Endometrium (tissue), 2 donors: ENCODE measurements at regions not wholly inside any gene's neighbourhood (a gene's known extent, or its start where the extent isn't known, plus 50 kb on each side); places are given as distances from the start of the nearest gene placed in this dataset.
A peak's percentile ranks its signal among the peaks of the same experiment; 100 is the strongest.

Source experiments
- FAIRE-seq: peaks from 2 replicates; lab custom pipeline; 2012; peaks lifted over from hg19 to GRCh38; lab: Jason Lieb, UNC
- donor health status: control.
- donor health status: control.

DNA sequence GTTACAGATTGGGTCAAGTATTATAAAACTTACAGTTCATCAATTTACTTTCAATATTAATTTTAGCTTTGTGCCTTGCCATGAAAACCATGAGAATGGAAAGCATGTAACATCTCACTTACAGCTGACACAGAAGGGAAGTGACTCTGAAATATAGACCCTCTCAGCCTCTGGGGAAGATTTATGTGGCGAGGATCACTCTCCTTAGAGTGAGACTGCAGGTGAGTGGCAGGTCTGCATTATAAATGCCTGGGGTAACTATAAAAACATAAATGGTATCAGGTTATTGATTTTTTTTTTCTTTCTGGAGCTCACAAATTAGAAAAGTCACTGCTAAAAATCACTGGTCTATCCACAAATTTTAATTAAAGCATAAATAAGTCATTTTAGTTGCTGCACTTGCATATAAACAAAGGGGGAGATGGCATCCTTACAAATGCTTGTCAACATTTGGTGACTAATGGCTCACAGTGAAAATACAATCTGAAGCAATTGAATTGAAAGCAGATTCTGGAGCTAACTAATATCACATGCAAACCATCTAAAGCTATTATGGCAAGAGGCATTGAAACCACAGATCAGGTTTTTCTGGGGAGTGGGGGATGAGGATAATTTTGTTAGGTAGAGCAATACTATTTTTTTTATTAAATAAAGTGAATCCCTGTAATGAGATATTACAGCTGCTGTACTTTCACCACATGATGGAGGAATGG is 200.9 kb downstream of the TM2D1 start:
- FAIRE-seq = no peak

DNA sequence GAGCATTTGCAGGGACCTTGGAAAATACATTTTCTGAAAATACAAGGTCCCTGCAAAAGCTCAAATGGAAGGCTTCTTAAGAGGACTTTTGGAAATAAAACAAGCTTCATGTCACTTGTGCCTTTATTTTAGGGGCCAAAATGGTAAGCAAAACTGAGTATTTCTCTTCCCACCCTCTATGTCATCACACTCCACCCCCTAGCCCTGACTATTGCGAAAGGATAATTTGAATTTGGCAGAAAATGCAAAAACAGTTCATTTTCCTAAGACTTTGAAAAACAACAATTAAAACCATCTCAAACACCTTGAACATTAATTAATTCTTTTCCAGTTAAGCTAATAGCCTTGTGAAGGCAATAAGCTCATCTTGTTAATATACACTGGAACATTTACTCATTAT is 201.7 kb downstream of the TM2D1 start:
- no peak for FAIRE-seq

DNA sequence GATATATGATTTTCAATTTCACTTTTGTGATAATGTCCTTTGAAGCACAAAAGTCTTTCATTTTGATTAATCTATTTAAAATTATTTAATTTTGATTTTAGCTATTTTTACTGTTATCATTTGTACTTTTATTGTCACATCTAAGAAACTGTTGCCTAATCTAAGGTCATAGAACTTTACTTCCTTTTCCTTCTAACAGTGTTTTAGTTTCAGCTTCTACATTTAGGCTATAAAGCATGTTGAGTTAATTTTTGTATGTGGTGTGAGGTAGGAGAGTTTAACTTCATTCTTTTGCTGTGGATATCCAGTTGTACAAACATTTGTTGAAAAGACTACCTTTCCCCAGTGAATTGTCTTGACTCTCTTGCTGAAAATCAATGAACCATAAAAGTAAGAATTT is 204.5 kb downstream of the TM2D1 start:
- FAIRE-seq = peak; percentile 12

DNA sequence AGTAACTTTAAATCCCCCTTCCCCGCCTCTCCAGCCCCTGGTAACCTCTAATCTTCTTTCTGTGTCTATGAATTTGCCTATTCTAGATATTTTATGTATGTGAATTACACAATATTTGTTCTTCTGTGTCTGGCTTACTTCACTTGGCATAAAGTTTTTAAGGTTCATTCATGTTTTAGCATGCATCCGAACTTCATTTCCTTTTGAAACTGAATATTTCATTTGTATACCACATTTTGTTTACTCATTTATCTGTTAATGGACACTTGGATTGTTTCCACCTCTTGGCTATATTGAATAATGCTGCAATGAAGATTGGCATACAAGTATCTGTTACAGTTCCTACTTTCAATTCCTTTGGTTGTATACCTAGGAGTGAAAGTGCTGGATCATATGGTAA is 205.3 kb downstream of the TM2D1 start:
- FAIRE-seq = no peak

- no peak for FAIRE-seq
Observed at GRCh38 chr1:61518670-61519400, 206.1 kb downstream of the TM2D1 start.

GRCh38 chr1:61517345-61517744 is 207.6 kb downstream of the TM2D1 start:
- no peak for FAIRE-seq

DNA sequence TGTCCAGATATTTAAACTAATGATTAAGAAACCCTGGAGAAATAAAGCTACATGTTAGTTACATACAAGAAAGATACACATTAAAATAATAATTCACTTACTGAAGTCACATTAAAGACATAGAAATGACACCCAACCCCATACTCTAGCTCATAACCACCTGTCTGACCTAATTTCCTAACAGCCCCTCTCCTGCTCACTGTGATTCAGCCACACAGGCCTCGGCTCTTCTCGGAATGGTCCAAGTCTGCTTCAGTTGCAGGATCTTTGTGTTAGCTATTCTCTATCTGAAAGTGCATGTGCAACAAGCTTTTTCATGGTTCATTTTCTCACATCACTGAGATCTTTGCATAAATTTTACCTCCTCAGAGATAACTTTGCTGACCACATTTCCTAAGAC is 209.8 kb downstream of the TM2D1 start:
- FAIRE-seq = no peak
